Heart left ventricle (tissue), 13 donors: ENCODE measurements at regions not wholly inside any gene's neighbourhood (a gene's known extent, or its start where the extent isn't known, plus 50 kb on each side); places are given as distances from the start of the nearest gene placed in this dataset.

ENCODE experiments used
- POLR2A ChIP-seq, 2 donors: fragments of 450-650 bp; IDR thresholded peaks; one replicate each; pipeline ENCODE4 v1.6.1; 2017; ENCODE audit warnings: antibody characterized with exemption in 2 of 2, mild to moderate bottlenecking in 2 of 2, moderate library complexity in 2 of 2
- TF ChIP-seq, protein P1 (sequence below), 12 donors: fragments of 200-600 bp; sonication (generic) in 4 of 12; IDR thresholded peaks; one replicate each; pipeline versions ENCODE4 v1.5.0 to v1.8.0; 2018 to 2022; ENCODE audit warnings: antibody characterized with exemption in 12 of 12, mild to moderate bottlenecking in 5 of 12
- donor health status: ischemic (EF 13 %, LVEDD 7.1; RV severe dilation, severe dysfunction).
- donor health status: DM: no; HTN: yes; CAD: no.
- donor health status: DM: no; HTN: no; CAD: no.
- donor health status: ischemic (EF 25% LVEDD 6.9; RV normal size, moderate dysfunction).
- donor health status: ischemic (EF 25% LVEDD 5.7; RV mildly dilated, moderate dysfunction).
- donor health status: ischemic (EF 35%, LVEDD 5.7; RV mildly dilated, moderate dysfunction).
- donor health status: nonischemic (EF 11% LVEDD 7.7; RV severe dilation, severe dysfunction).
- donor health status: DM: yes; HTN: yes; CAD: no.
- donor health status: PGD.
- donor health status: ischemic (EF 29% LVEDD 5.4; RV normal size, mild dysfunction).
- donor health status: nonischemic (EF 23%, LVEDD 6.1; RV moderate dilation, normal function).

DNA sequence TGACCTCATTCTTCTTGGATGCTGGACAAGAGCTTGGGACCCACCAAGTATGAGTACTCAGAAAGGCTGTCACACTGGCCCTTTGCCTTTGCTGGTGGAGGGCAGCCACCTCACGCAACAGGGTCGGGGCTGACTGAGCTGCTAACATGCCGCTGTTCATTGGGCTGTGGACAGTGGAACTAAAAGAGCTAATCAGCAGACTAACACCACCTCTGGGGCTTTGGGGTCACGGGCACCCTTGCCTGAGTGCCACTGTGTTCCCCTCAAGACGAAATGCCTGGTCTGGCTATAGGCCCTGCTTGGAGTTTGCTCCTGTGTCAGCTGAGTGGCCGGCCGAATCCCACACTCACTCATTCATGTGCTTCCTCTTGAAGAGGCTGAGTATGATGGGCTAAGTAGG lies 559.6 kb downstream of the SPRY1 start:
- TF ChIP-seq, protein P1, sequence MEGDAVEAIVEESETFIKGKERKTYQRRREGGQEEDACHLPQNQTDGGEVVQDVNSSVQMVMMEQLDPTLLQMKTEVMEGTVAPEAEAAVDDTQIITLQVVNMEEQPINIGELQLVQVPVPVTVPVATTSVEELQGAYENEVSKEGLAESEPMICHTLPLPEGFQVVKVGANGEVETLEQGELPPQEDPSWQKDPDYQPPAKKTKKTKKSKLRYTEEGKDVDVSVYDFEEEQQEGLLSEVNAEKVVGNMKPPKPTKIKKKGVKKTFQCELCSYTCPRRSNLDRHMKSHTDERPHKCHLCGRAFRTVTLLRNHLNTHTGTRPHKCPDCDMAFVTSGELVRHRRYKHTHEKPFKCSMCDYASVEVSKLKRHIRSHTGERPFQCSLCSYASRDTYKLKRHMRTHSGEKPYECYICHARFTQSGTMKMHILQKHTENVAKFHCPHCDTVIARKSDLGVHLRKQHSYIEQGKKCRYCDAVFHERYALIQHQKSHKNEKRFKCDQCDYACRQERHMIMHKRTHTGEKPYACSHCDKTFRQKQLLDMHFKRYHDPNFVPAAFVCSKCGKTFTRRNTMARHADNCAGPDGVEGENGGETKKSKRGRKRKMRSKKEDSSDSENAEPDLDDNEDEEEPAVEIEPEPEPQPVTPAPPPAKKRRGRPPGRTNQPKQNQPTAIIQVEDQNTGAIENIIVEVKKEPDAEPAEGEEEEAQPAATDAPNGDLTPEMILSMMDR (IDR thresholded peaks at IDR 0.05), result no peak
- no peak for TF ChIP-seq POLR2A (IDR thresholded peaks at IDR 0.05)
